BLaER1 treated with 17β-estradiol and CSF1 and Interleukin-3, amounts not matched to agents 10 nM and 100 nM (cell line): ENCODE measurements at regions not wholly inside any gene's neighbourhood (a gene's known extent, or its start where the extent isn't known, plus 50 kb on each side); places are given as distances from the start of the nearest gene placed in this dataset.
A peak's percentile ranks its signal among the peaks of the same experiment; 100 is the strongest.

Experiments used
- H3K27ac ChIP-seq, 11 experiments: shearing (Covaris generic); formaldehyde crosslinking; 2 replicates each; pipeline ENCODE4 v1.8.1; 2022
- H3K27me3 ChIP-seq, 11 experiments: shearing (Covaris generic); formaldehyde crosslinking; 2 replicates each; pipeline ENCODE4 v1.8.1; 2022
- H3K36me3 ChIP-seq, 11 experiments: shearing (Covaris generic); formaldehyde crosslinking; 2 replicates each; pipeline ENCODE4 v1.8.1; 2022
- H3K4me1 ChIP-seq, 10 experiments: shearing (Covaris generic); formaldehyde crosslinking; 2 replicates each; pipeline ENCODE4 v1.8.1; 2022
- H3K4me2 ChIP-seq, 11 experiments: shearing (Covaris generic); formaldehyde crosslinking; 2 replicates each; pipeline ENCODE4 v1.8.1; 2022
- H3K4me3 ChIP-seq, 10 experiments: shearing (Covaris generic); formaldehyde crosslinking; 2 replicates each; pipeline ENCODE4 v1.8.1; 2022
- H3K9ac ChIP-seq, 11 experiments: shearing (Covaris generic); formaldehyde crosslinking; 2 replicates each; pipeline ENCODE4 v1.8.1; 2022
- H3K9me3 ChIP-seq, 11 experiments: shearing (Covaris generic); formaldehyde crosslinking; replicated peaks in 1 of 11; 2 replicates each; pipeline ENCODE4 v1.8.1; 2022
- H4K20me1 ChIP-seq, 11 experiments: shearing (Covaris generic); formaldehyde crosslinking; 2 replicates each; pipeline ENCODE4 v1.8.1; 2022
- Cebpa-rat ChIP-seq, 11 experiments: shearing (Covaris generic); IDR thresholded peaks; 2 replicates each; pipeline ENCODE4 v1.8.1; 2022

- H3K9me3 ChIP-seq = peaks cover 15 to 36% (median 32%) of the 10 kb centered on the region in 11 experiments
- H3K27ac ChIP-seq = no peak overlapping the region
- H3K4me2 ChIP-seq = no peak overlapping the region
- H3K36me3 ChIP-seq = no peaks in the 10 kb centered on the region
- no peaks in the 10 kb centered on the region for H3K27me3 ChIP-seq
- H3K9ac ChIP-seq = no peak overlapping the region
- TF ChIP-seq Cebpa-rat (IDR thresholded peaks at IDR 0.05) = no peak
- H3K4me3 ChIP-seq = no peak overlapping the region
- H4K20me1 ChIP-seq = no peaks in the 10 kb centered on the region
- H3K4me1 ChIP-seq = peaks cover 0 to 13% (median 0%) of the 10 kb centered on the region in 10 experiments; a peak in 3 of 20 replicates
Observed at GRCh38 chr20:51265361-51265760, 242.5 kb upstream of the KCNG1 start.

DNA sequence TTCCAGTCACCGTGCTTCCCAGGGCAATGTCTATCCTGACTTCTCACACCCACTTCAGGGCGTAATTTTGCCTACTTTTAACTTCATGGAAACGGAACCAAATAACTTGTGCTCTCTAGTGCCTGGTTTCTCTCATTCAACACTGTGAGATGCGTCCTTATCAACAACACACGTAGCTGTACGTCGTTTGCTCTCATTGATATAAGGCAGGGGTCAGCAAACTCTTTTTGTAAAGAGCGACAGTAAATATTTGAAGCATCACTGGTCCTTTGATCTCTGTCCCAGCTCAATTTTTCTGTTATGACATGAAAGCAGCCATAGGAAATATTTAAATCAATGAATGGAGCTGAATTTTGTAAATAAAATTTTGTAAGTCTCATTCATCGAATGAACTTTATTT lies 239.3 kb upstream of the KCNG1 start:
- Histone ChIP-seq H3K9ac (no peak overlapping the region), H3K4me3 (no peak overlapping the region), H3K27me3 (no peaks in the 10 kb centered on the region), H4K20me1 (no peaks in the 10 kb centered on the region), H3K27ac (no peak overlapping the region), H3K9me3 (peaks cover 9 to 25% (median 20%) of the 10 kb centered on the region in 11 experiments), H3K4me1 (peaks cover 0 to 13% (median 0%) of the 10 kb centered on the region in 10 experiments; a peak in 3 of 20 replicates), H3K36me3 (no peaks in the 10 kb centered on the region), H3K4me2 (no peak overlapping the region)
- no peak for TF ChIP-seq Cebpa-rat (IDR thresholded peaks at IDR 0.05)

GRCh38 chr20:51259455-51259854 lies 236.5 kb upstream of the KCNG1 start:
- Histone ChIP-seq H3K36me3 (no peaks in the 10 kb centered on the region), H3K27me3 (no peaks in the 10 kb centered on the region), H3K4me1 (peaks cover 0 to 11% (median 0%) of the 10 kb centered on the region in 10 experiments; a peak in 5 of 20 replicates), H3K27ac (no peak overlapping the region), H3K4me3 (no peak overlapping the region), H3K9me3 (peaks cover 0 to 7% (median 0%) of the 10 kb centered on the region in 11 experiments; a peak in 4 of 22 replicates), H3K4me2 (no peak overlapping the region), H4K20me1 (no peaks in the 10 kb centered on the region), H3K9ac (no peak overlapping the region)
- TF ChIP-seq Cebpa-rat (IDR thresholded peaks at IDR 0.05) = no peak

GRCh38 chr20:51258582-51259165 lies 235.8 kb upstream of the KCNG1 start:
- no peak for TF ChIP-seq Cebpa-rat (IDR thresholded peaks at IDR 0.05)
- no peak overlapping the region for H3K9ac ChIP-seq
- peaks cover 0 to 6% (median 3%) of the 10 kb centered on the region in 10 experiments; a peak in 12 of 20 replicates for H3K4me1 ChIP-seq
- H3K27me3 ChIP-seq = no peaks in the 10 kb centered on the region
- no peak overlapping the region for H3K27ac ChIP-seq
- no peaks in the 10 kb centered on the region for H4K20me1 ChIP-seq
- no peak overlapping the region for H3K4me3 ChIP-seq
- H3K36me3 ChIP-seq = no peaks in the 10 kb centered on the region
- peaks cover 0 to 7% (median 0%) of the 10 kb centered on the region in 11 experiments; a peak in 2 of 22 replicates for H3K9me3 ChIP-seq
- H3K4me2 ChIP-seq = no peak overlapping the region

DNA sequence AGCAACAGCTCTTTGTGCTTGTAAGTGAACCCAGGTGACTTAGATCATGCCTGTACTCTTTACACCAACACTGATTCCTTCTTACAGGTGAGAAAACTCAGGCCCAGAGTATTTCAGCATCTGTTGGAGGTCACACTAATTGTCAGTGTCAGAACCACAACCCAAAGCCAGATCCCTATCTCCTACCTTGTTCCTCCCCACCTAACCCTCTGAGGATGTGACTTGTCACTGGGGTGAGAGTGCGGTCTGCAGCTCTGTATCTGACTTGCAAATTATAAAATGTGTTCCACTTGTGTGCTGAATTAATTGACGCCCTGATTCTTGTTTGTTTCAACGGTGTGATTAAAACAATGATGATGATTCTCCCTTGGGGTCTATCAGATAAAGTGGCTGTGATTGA lies 232.5 kb upstream of the KCNG1 start:
- Histone ChIP-seq H4K20me1 (no peaks in the 10 kb centered on the region), H3K36me3 (no peaks in the 10 kb centered on the region), H3K9ac (no peak overlapping the region), H3K27me3 (no peaks in the 10 kb centered on the region), H3K9me3 (peaks cover 0 to 22% (median 12%) of the 10 kb centered on the region in 11 experiments; a peak in 9 of 22 replicates), H3K4me1 (peaks cover 0 to 18% (median 14%) of the 10 kb centered on the region in 10 experiments; a peak in 14 of 20 replicates), H3K4me3 (no peak overlapping the region), H3K27ac (no peak overlapping the region), H3K4me2 (no peak overlapping the region)
- no peak for TF ChIP-seq Cebpa-rat (IDR thresholded peaks at IDR 0.05)

DNA sequence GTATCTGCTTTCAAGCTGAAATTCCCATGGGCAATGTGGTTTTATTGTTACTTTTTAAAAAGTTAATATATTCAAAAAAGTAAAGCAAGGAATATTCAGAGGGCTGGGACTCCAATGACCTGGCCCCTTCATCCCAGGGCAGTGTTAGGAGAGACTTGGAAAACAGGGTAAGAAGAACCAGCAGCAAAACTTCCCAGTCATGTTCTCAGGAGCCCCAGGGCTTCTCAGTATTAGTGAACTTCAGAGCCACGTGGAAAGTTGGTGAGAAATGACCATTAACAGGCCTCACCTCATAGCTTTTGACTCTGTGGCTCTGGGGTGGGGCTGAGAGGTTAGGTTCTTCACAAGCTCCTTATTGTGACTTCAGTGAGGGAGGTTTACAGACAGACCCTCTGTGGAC lies 230.4 kb upstream of the KCNG1 start:
- Histone ChIP-seq H3K4me2 (peak overlapping the region in 7 of 11 experiments; percentile 3 to 58 (median 41); a peak in 14 of 22 replicates), H3K4me3 (no peak overlapping the region), H3K9ac (peak overlapping the region in 1 of 11 experiments; percentile 26; a peak in 1 of 22 replicates), H3K27ac (no peak overlapping the region), H3K36me3 (no peaks in the 10 kb centered on the region), H3K27me3 (no peaks in the 10 kb centered on the region), H3K4me1 (peaks cover 0 to 18% (median 14%) of the 10 kb centered on the region in 10 experiments; a peak in 14 of 20 replicates), H3K9me3 (peaks cover 0 to 22% (median 12%) of the 10 kb centered on the region in 11 experiments; a peak in 9 of 22 replicates), H4K20me1 (no peaks in the 10 kb centered on the region)
- TF ChIP-seq Cebpa-rat (IDR thresholded peaks at IDR 0.05) = no peak

GRCh38 chr20:51249781-51250180 lies 226.9 kb upstream of the KCNG1 start:
- H3K9me3 ChIP-seq = peaks cover 0 to 15% (median 8%) of the 10 kb centered on the region in 11 experiments; a peak in 8 of 22 replicates
- TF ChIP-seq Cebpa-rat (IDR thresholded peaks at IDR 0.05) = no peak
- no peak overlapping the region for H3K4me2 ChIP-seq
- H4K20me1 ChIP-seq = no peaks in the 10 kb centered on the region
- H3K4me1 ChIP-seq = peaks cover 0 to 18% (median 14%) of the 10 kb centered on the region in 10 experiments; a peak in 14 of 20 replicates
- no peak overlapping the region for H3K4me3 ChIP-seq
- H3K36me3 ChIP-seq = no peaks in the 10 kb centered on the region
- H3K27ac ChIP-seq = no peak overlapping the region
- no peak overlapping the region for H3K9ac ChIP-seq
- no peaks in the 10 kb centered on the region for H3K27me3 ChIP-seq

GRCh38 chr20:51249215-51249614 lies 226.3 kb upstream of the KCNG1 start:
- no peaks in the 10 kb centered on the region for H3K27me3 ChIP-seq
- no peak overlapping the region for H3K9ac ChIP-seq
- H3K4me3 ChIP-seq = no peak overlapping the region
- H3K9me3 ChIP-seq = peaks cover 0 to 15% (median 8%) of the 10 kb centered on the region in 11 experiments; a peak in 8 of 22 replicates
- no peaks in the 10 kb centered on the region for H3K36me3 ChIP-seq
- no peak overlapping the region for H3K27ac ChIP-seq
- no peak overlapping the region for H3K4me2 ChIP-seq
- peaks cover 0 to 18% (median 14%) of the 10 kb centered on the region in 10 experiments; a peak in 14 of 20 replicates for H3K4me1 ChIP-seq
- no peak for TF ChIP-seq Cebpa-rat (IDR thresholded peaks at IDR 0.05)
- H4K20me1 ChIP-seq = no peaks in the 10 kb centered on the region

DNA sequence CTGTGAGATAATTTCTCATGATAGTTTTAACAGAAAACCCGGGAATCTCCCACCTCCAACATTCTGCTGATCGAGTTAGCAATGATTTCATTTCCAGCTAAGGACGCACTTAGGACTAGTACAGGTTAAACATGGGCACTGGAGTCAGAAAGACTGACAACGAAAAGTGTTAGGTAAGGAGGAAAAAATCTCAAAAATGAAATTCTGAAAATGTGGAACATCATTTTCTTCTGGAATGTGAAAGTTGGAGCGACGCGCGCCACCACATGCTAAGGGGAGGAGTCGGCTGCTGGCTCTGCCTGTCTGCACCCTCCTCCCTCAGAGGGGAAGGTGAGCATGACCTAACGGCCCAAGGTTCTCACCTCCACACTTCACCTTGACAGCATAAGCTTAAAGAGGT lies 221.6 kb upstream of the KCNG1 start:
- Histone ChIP-seq H3K36me3 (peaks cover 0 to 7% (median 0%) of the 10 kb centered on the region in 11 experiments; a peak in 1 of 22 replicates), H4K20me1 (no peaks in the 10 kb centered on the region), H3K9ac (no peak overlapping the region), H3K4me1 (peaks cover 0 to 5% (median 0%) of the 10 kb centered on the region in 10 experiments; a peak in 1 of 20 replicates), H3K9me3 (peaks cover 24 to 30% (median 26%) of the 10 kb centered on the region in 11 experiments), H3K27ac (no peak overlapping the region), H3K4me2 (no peak overlapping the region), H3K27me3 (no peaks in the 10 kb centered on the region), H3K4me3 (no peak overlapping the region)
- TF ChIP-seq Cebpa-rat (IDR thresholded peaks at IDR 0.05) = no peak
